ENCODE measurements at regions not wholly inside any gene's neighbourhood (a gene's known extent, or its start where the extent isn't known, plus 50 kb on each side); places are given as distances from the start of the nearest gene placed in this dataset.

DNA sequence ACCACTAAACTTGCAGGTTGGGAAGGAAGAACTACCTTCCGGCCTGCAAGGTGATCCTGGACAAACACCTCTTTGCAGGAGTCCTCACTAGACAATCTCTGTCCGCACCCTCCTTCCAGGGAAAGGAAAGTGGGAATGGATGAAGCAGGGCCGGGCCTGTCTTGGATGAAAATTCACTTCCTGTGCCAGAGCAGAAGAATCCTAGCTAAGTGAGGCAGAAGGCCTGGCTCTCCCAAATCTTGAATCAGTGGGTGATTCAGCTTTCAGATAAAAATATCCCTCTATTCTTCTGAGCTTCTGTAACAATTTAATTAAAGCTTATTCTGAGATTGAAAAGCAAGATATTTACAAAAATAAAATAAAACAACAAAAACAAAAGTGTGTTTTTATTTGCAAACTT lies 281.9 kb upstream of the TLE4 start:
- WGBS, 2 donors = 75 to 79% methylated on average over 3 of the region's 3 CpGs
- H3K27ac ChIP-seq (ENCODE audit: low read depth in 1 of 2, low read length in 2 of 2) = no peak overlapping the region
- ATAC-seq (ENCODE audit: low FRiP score) = no peak
- H3K4me3 ChIP-seq (ENCODE audit: low read length in 2 of 2) = no peak overlapping the region
- no peak for DNase-seq
- no peaks in the 10 kb centered on the region for H3K36me3 ChIP-seq (ENCODE audit: control insufficient read depth in 1 of 2, insufficient read depth in 2 of 2, low read length in 1 of 2)
- H3K9me3 ChIP-seq (ENCODE audit: control insufficient read depth, low read length) = no peaks in the 10 kb centered on the region
- no peaks in the 10 kb centered on the region for H3K27me3 ChIP-seq (ENCODE audit: control insufficient read depth in 1 of 2, insufficient read depth in 2 of 2, low read length in 1 of 2)
- no peaks in the 10 kb centered on the region for H3K4me1 ChIP-seq (ENCODE audit: control insufficient read depth in 1 of 2, insufficient read depth in 2 of 2, low read length in 2 of 2)
- intact Hi-C loops (cut with DNase I) = no loop called here

DNA sequence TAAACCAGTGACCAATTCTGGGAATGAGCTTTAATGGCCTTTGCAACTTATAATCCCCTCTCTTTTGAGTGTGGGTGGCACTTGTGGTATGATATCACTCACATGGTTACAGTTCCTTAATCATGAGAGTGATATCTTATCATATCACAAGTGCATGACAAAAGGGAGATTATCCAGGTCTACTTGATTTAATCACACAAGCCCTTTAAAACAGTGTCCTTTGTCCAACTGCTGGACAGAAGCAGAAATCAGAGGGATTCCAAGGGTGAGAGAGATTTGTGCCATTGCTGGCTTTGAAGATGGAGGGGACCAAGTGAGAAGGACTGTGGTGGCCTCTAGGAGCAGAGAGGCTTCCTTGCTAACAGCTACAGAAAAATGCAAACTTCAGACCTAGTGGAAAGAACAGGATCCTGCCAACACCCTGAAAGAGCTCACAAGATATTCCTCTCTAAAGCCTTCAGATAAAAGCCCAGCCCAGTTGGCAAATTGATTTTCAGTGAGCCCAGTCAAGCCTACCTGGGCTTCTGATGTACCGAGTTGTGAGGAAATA lies 279.0 kb upstream of the TLE4 start:
- no peak for DNase-seq
- no peak for ATAC-seq (ENCODE audit: low FRiP score)
- intact Hi-C loops (cut with DNase I) = no loop called here
- 0% methylated on average over 1 of the region's 1 CpG for WGBS, 2 donors
- H3K4me3 ChIP-seq (ENCODE audit: low read length in 2 of 2) = no peak overlapping the region
- H3K4me1 ChIP-seq (ENCODE audit: control insufficient read depth in 1 of 2, insufficient read depth in 2 of 2, low read length in 2 of 2) = no peaks in the 10 kb centered on the region
- no peak overlapping the region for H3K27ac ChIP-seq (ENCODE audit: low read depth in 1 of 2, low read length in 2 of 2)
- no peaks in the 10 kb centered on the region for H3K27me3 ChIP-seq (ENCODE audit: control insufficient read depth in 1 of 2, insufficient read depth in 2 of 2, low read length in 1 of 2)
- no peaks in the 10 kb centered on the region for H3K36me3 ChIP-seq (ENCODE audit: control insufficient read depth in 1 of 2, insufficient read depth in 2 of 2, low read length in 1 of 2)
- no peaks in the 10 kb centered on the region for H3K9me3 ChIP-seq (ENCODE audit: control insufficient read depth, low read length)

DNA sequence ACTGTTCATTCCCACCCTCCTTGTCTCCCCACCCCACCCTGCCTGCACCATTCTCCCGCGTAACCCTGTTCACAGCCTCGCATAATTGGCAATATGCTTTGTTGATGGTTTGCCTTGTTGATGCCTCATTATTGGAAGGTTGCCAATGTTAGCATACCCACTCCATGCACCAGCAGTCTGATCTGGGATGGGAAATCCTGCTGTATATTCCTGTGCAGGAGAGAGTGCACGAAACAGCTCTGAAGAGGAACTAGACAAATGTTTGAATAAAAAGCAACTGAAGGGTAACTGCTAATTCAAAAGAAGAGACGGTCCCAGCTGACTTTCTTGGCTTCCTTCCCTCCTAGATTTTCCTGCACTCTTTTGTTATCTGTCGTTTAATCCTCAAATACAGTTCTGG lies 271.7 kb upstream of the TLE4 start:
- no peak for ATAC-seq (ENCODE audit: low FRiP score)
- WGBS, 2 donors = 32 to 34% methylated on average over 6 of the region's 6 CpGs
- no peaks in the 10 kb centered on the region for H3K36me3 ChIP-seq (ENCODE audit: control insufficient read depth in 1 of 2, insufficient read depth in 2 of 2, low read length in 1 of 2)
- H3K4me1 ChIP-seq (ENCODE audit: control insufficient read depth in 1 of 2, insufficient read depth in 2 of 2, low read length in 2 of 2) = no peaks in the 10 kb centered on the region
- H3K4me3 ChIP-seq (ENCODE audit: low read length in 2 of 2) = no peak overlapping the region
- H3K27ac ChIP-seq (ENCODE audit: low read depth in 1 of 2, low read length in 2 of 2) = no peak overlapping the region
- no peaks in the 10 kb centered on the region for H3K9me3 ChIP-seq (ENCODE audit: control insufficient read depth, low read length)
- H3K27me3 ChIP-seq (ENCODE audit: control insufficient read depth in 1 of 2, insufficient read depth in 2 of 2, low read length in 1 of 2) = no peaks in the 10 kb centered on the region
- DNase-seq = no peak
- intact Hi-C loops (cut with DNase I) = no loop called here

DNA sequence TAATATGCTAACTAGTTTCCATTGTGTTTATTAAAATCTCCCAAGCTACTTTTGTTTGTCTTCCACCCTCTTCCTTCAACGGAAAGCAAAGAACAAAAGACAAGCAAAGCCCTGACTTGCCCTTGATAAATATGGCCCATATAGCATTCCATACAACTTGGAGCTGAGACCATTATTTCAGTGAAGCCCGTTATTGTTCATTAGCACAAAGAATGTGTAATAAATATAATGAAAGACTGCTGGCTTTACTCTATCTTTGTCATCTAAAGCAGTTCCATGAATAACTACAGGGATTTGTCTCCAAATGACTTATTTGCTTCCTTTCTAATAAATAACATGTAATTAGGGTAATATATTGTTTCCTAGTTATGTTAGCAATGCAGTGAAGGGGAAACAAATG lies 270.7 kb upstream of the TLE4 start:
- 6 to 16% methylated on average over 2 of the region's 2 CpGs for WGBS, 2 donors
- H3K4me1 ChIP-seq (ENCODE audit: control insufficient read depth in 1 of 2, insufficient read depth in 2 of 2, low read length in 2 of 2) = no peaks in the 10 kb centered on the region
- H3K9me3 ChIP-seq (ENCODE audit: control insufficient read depth, low read length) = no peaks in the 10 kb centered on the region
- H3K4me3 ChIP-seq (ENCODE audit: low read length in 2 of 2) = no peak overlapping the region
- ATAC-seq (ENCODE audit: low FRiP score) (no peak), DNase-seq (no peak)
- H3K27ac ChIP-seq (ENCODE audit: low read depth in 1 of 2, low read length in 2 of 2) = no peak overlapping the region
- H3K36me3 ChIP-seq (ENCODE audit: control insufficient read depth in 1 of 2, insufficient read depth in 2 of 2, low read length in 1 of 2) = no peaks in the 10 kb centered on the region
- intact Hi-C loops (cut with DNase I) = no loop called here
- H3K27me3 ChIP-seq (ENCODE audit: control insufficient read depth in 1 of 2, insufficient read depth in 2 of 2, low read length in 1 of 2) = no peaks in the 10 kb centered on the region

DNA sequence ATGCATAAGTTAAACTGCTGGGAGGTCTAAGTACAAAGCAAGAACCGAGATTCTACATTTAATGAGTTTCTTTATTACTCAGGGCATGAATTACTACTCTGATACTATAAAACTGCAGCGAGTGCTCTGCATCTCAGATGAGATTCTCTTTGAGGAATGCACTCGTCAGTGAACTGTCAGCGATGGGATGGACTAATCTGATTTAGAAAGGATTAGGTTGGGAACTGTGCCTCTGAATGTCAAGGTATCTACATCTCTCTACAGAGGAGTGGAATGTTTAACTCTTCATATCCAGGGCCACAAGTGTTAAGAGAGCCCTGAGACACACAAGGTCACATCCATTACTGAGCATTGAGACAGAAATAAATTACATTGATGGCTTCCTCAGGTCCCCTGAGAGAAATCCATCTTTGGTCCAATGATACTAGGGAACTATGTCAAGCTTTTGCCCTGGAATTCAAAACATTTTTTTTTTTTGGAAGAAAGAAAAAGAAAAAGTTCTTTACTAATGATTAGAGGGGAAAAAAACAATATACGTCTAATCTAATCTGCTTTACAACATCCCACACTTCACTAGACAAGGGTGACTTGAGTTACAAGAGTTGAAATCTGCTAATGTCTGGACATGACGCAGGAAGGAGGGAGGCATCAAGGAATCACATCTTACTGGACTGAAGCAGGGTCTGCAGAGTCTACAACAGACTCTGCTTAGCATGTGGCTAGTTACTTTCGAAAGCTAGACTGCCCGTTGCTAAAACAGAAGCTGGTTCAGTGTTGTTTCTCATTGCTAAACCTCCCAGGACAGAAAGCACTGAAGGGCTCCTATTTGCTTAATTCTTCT lies 270.0 kb upstream of the TLE4 start:
- no peak for DNase-seq
- intact Hi-C loops (cut with DNase I) = no loop called here
- no peak for ATAC-seq (ENCODE audit: low FRiP score)
- Histone ChIP-seq H3K27me3 (ENCODE audit: control insufficient read depth in 1 of 2, insufficient read depth in 2 of 2, low read length in 1 of 2) (no peaks in the 10 kb centered on the region), H3K4me1 (ENCODE audit: control insufficient read depth in 1 of 2, insufficient read depth in 2 of 2, low read length in 2 of 2) (no peaks in the 10 kb centered on the region), H3K9me3 (ENCODE audit: control insufficient read depth, low read length) (no peaks in the 10 kb centered on the region), H3K36me3 (ENCODE audit: control insufficient read depth in 1 of 2, insufficient read depth in 2 of 2, low read length in 1 of 2) (no peaks in the 10 kb centered on the region), H3K27ac (ENCODE audit: low read depth in 1 of 2, low read length in 2 of 2) (no peak overlapping the region), H3K4me3 (ENCODE audit: low read length in 2 of 2) (no peak overlapping the region)
- 15 to 24% methylated on average over 8 of the region's 8 CpGs for WGBS, 2 donors

DNA sequence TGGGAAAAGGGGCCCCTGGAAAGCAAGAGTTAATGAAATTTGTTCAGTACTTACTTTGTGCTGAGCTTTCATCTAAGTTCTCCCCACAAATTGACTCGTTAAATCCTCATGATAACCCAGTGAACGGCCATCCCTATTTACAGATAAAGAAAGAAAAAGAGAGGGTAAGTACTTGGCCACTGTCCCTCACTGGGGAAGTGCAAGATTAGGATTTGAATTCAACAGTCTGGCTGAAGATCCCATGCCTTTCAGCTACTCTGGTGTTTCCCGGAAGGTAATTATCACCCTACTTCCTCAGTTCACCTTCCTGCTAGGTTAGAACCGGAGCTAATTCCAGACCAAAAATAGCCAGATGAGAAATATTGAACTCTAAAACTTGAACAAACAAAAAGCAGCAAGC lies 269.2 kb upstream of the TLE4 start:
- intact Hi-C loops (cut with DNase I) = no loop called here
- no peaks in the 10 kb centered on the region for H3K36me3 ChIP-seq (ENCODE audit: control insufficient read depth in 1 of 2, insufficient read depth in 2 of 2, low read length in 1 of 2)
- H3K4me3 ChIP-seq (ENCODE audit: low read length in 2 of 2) = no peak overlapping the region
- H3K27me3 ChIP-seq (ENCODE audit: control insufficient read depth in 1 of 2, insufficient read depth in 2 of 2, low read length in 1 of 2) = no peaks in the 10 kb centered on the region
- ATAC-seq (ENCODE audit: low FRiP score) (no peak), DNase-seq (no peak)
- no peak overlapping the region for H3K27ac ChIP-seq (ENCODE audit: low read depth in 1 of 2, low read length in 2 of 2)
- WGBS, 2 donors = 35 to 56% methylated on average over 4 of the region's 4 CpGs
- no peaks in the 10 kb centered on the region for H3K4me1 ChIP-seq (ENCODE audit: control insufficient read depth in 1 of 2, insufficient read depth in 2 of 2, low read length in 2 of 2)
- no peaks in the 10 kb centered on the region for H3K9me3 ChIP-seq (ENCODE audit: control insufficient read depth, low read length)

DNA sequence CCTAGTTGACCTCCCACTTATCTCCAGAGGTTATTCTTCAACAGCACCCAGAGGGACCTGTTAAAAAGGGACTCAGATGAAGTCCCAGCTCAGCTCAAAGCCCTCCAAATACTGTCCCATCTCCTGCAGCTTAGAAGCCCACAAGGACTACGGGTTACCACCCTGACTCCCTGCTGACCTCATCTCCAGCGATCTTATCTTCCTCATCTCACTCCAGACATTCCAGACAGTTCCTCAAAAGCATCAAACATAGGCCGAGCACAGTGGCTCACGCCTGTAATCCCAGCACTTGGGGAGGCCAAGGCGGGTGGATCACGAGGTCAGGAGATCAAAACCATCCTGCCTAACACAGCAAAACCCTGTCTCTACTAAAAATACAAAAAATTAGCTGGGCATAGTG lies 263.8 kb upstream of the TLE4 start:
- intact Hi-C loops (cut with DNase I) = no loop called here
- no peaks in the 10 kb centered on the region for H3K27me3 ChIP-seq (ENCODE audit: control insufficient read depth in 1 of 2, insufficient read depth in 2 of 2, low read length in 1 of 2)
- 72 to 73% methylated on average over 6 of the region's 6 CpGs for WGBS, 2 donors
- no peak overlapping the region for H3K27ac ChIP-seq (ENCODE audit: low read depth in 1 of 2, low read length in 2 of 2)
- H3K36me3 ChIP-seq (ENCODE audit: control insufficient read depth in 1 of 2, insufficient read depth in 2 of 2, low read length in 1 of 2) = no peaks in the 10 kb centered on the region
- DNase-seq = no peak
- ATAC-seq (ENCODE audit: low FRiP score) = no peak
- no peak overlapping the region for H3K4me3 ChIP-seq (ENCODE audit: low read length in 2 of 2)
- H3K4me1 ChIP-seq (ENCODE audit: control insufficient read depth in 1 of 2, insufficient read depth in 2 of 2, low read length in 2 of 2) = no peaks in the 10 kb centered on the region
- H3K9me3 ChIP-seq (ENCODE audit: control insufficient read depth, low read length) = no peaks in the 10 kb centered on the region

DNA sequence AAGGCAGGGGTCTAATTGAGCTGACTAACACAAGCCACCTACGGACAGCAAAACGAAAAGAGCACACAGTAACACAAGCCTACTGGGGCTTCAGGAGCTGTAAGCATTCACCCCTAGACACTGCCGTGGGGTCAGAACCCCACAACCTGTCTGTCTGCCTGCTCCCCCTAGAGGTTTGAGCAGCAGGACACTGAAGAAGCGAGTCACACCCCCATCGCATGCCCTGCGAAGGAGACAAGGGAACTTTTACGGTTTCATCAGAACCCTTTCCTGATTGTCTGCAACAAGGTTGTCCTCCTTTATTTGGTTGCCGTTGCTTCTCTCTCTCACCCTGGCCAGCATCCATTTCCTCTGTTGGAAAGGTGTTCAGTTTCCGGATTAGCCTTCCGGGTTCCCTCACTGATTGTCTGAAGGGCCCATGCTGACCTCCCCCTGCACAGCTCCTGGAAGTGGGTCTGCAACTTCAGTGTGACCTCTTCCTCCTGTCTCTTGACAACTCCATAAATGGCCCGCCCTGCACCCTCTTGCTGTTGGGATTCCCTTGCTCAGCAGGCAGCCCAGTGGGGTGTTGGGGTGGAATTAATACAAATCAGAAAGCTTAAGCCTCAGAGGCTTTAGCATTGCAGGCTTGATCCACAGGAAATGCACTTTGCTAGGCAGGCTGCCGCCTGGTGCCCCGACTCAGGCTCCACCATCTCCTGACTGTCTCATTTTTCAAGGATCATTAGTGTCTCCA lies 258.9 kb upstream of the TLE4 start:
- WGBS, 2 donors = 80 to 81% methylated on average over 13 of the region's 13 CpGs
- no peak for ATAC-seq (ENCODE audit: low FRiP score)
- intact Hi-C loops (cut with DNase I) = no loop called here

DNA sequence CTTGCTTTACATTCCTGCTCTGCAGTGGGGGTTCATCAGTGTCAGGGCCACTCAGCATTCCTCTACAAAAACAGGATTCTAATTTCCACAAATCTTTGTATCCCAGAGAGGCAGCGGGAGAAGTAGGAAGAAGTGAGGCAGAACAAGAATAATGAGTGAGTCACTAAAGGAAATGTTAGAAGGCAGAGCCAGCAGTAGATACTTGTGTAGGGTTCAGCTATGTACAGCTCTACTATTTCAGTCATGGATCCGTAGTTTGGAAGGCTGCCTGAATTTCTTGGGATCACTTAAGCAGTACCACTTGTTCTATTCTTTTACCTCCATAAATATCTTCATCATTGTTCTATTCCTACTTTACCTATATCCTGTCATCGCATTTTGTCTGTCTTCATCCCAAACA lies 246.3 kb upstream of the TLE4 start:
- no peak for DNase-seq
- intact Hi-C loops (cut with DNase I) = no loop called here

More for the DNA sequence above, 258.9 kb upstream of the TLE4 start:
- H3K36me3 ChIP-seq (ENCODE audit: control insufficient read depth in 1 of 2, insufficient read depth in 2 of 2, low read length in 1 of 2) = no peaks in the 10 kb centered on the region
- no peaks in the 10 kb centered on the region for H3K27me3 ChIP-seq (ENCODE audit: control insufficient read depth in 1 of 2, insufficient read depth in 2 of 2, low read length in 1 of 2)
- no peak overlapping the region for H3K27ac ChIP-seq (ENCODE audit: low read depth in 1 of 2, low read length in 2 of 2)
- H3K4me3 ChIP-seq (ENCODE audit: low read length in 2 of 2) = no peak overlapping the region
- no peaks in the 10 kb centered on the region for H3K4me1 ChIP-seq (ENCODE audit: control insufficient read depth in 1 of 2, insufficient read depth in 2 of 2, low read length in 2 of 2)
- DNase-seq = no peak
- H3K9me3 ChIP-seq (ENCODE audit: control insufficient read depth, low read length) = no peaks in the 10 kb centered on the region

More for the DNA sequence above, 246.3 kb upstream of the TLE4 start:
- H3K27me3 ChIP-seq (ENCODE audit: control insufficient read depth in 1 of 2, insufficient read depth in 2 of 2, low read length in 1 of 2) = no peaks in the 10 kb centered on the region
- H3K9me3 ChIP-seq (ENCODE audit: control insufficient read depth, low read length) = no peaks in the 10 kb centered on the region
- no peak overlapping the region for H3K27ac ChIP-seq (ENCODE audit: low read depth in 1 of 2, low read length in 2 of 2)
- no peak overlapping the region for H3K4me3 ChIP-seq (ENCODE audit: low read length in 2 of 2)
- H3K36me3 ChIP-seq (ENCODE audit: control insufficient read depth in 1 of 2, insufficient read depth in 2 of 2, low read length in 1 of 2) = no peaks in the 10 kb centered on the region
- WGBS, 2 donors = 61 to 64% methylated on average over 3 of the region's 3 CpGs
- ATAC-seq (ENCODE audit: low FRiP score) = no peak
- H3K4me1 ChIP-seq (ENCODE audit: control insufficient read depth in 1 of 2, insufficient read depth in 2 of 2, low read length in 2 of 2) = no peaks in the 10 kb centered on the region
